HFFc6 (cell line): ENCODE measurements at regions not wholly inside any gene's neighbourhood (a gene's known extent, or its start where the extent isn't known, plus 50 kb on each side); places are given as distances from the start of the nearest gene placed in this dataset.

Experiments
- DNase-seq: peaks from one replicate; pipeline ENCODE4 v3.0.0-alpha.2; 2018
- H3K27ac Mint-ChIP-seq: 2 replicates; pipeline ENCODE4 v1.8.0; 2020; ENCODE audit warnings: mild to moderate bottlenecking, mixed read lengths
- H3K27me3 Mint-ChIP-seq: 2 replicates; pipeline ENCODE4 v1.8.0; 2021; ENCODE audit warnings: mild to moderate bottlenecking, moderate library complexity, mixed read lengths; ENCODE audit not compliant: insufficient read depth
- H3K36me3 Mint-ChIP-seq: 2 replicates; pipeline ENCODE4 v1.8.0; 2021; ENCODE audit warnings: low read depth, mixed read lengths
- H3K4me1 Mint-ChIP-seq: 2 replicates; pipeline ENCODE4 v1.8.0; 2020; ENCODE audit warnings: low read depth, mixed read lengths
- H3K4me3 Mint-ChIP-seq: 2 replicates; pipeline ENCODE4 v1.8.0; 2020; ENCODE audit warnings: mild to moderate bottlenecking, moderate library complexity, mixed read lengths
- H3K9me3 Mint-ChIP-seq: 2 replicates; pipeline ENCODE4 v1.8.0; 2020; ENCODE audit warnings: mild to moderate bottlenecking, mixed read lengths
- TF ChIP-seq, protein P1 (sequence below): fragments of 200-600 bp; sonication (generic); IDR thresholded peaks from 2 replicates; pipeline ENCODE4 v1.5.0; 2021; ENCODE audit warnings: antibody characterized with exemption, mild to moderate bottlenecking

DNA sequence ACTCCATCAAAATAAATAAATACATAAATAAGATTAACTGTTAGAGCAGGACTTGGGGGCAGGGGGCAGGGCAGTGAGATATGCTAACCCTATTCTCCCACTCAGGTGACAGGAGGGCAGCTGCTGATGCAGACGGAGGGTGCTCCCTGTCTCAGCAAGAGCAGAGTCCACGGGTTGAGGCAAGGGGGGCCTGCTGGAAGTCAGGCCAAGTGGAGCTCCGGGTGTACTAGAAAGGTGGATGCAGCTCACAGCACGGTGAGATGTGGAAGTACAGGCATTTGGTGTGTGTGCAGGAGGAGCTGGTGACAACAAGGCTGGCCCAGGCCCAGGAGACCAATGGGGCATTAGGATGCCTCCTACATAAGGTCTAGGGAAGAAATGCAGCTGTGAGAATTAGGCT lies 467.3 kb upstream of the B3GAT1 start:
- peaks cover 67% of the 10 kb centered on the region for H3K9me3 Mint-ChIP-seq
- no peak for DNase-seq
- H3K4me1 Mint-ChIP-seq, result no peaks in the 10 kb centered on the region
- no peak overlapping the region for H3K27ac Mint-ChIP-seq
- H3K36me3 Mint-ChIP-seq, result peaks cover 7% of the 10 kb centered on the region; the same call in 1 of the 2 replicates
- TF ChIP-seq, protein P1, sequence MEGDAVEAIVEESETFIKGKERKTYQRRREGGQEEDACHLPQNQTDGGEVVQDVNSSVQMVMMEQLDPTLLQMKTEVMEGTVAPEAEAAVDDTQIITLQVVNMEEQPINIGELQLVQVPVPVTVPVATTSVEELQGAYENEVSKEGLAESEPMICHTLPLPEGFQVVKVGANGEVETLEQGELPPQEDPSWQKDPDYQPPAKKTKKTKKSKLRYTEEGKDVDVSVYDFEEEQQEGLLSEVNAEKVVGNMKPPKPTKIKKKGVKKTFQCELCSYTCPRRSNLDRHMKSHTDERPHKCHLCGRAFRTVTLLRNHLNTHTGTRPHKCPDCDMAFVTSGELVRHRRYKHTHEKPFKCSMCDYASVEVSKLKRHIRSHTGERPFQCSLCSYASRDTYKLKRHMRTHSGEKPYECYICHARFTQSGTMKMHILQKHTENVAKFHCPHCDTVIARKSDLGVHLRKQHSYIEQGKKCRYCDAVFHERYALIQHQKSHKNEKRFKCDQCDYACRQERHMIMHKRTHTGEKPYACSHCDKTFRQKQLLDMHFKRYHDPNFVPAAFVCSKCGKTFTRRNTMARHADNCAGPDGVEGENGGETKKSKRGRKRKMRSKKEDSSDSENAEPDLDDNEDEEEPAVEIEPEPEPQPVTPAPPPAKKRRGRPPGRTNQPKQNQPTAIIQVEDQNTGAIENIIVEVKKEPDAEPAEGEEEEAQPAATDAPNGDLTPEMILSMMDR, result no peak
- H3K27me3 Mint-ChIP-seq, result peaks cover 2% of the 10 kb centered on the region; the same call in 1 of the 2 replicates
- no peak overlapping the region for H3K4me3 Mint-ChIP-seq

DNA sequence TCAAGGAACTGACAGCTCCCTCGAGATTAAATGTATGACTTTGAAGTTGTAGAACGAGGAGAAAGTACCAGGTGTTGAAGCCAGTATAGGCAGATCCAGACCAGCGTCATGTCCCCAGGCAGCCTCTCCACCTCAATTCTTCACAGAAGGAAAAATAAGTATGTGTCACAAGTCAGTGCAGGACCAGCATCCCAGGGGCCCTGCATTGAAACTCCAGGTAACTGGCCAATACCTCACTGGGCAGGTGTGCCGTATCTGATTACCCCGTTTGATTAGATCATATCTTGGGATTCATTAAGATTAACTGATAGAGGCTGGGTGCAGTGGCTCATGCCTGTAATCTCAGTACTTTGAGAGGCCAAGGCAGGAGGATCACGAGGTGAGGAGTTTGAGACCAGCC lies 466.7 kb upstream of the B3GAT1 start:
- H3K27ac Mint-ChIP-seq, result no peak overlapping the region
- TF ChIP-seq, protein P1, result no peak
- H3K27me3 Mint-ChIP-seq, result peaks cover 2% of the 10 kb centered on the region; the same call in 1 of the 2 replicates
- H3K4me1 Mint-ChIP-seq, result no peaks in the 10 kb centered on the region
- H3K9me3 Mint-ChIP-seq, result peaks cover 66% of the 10 kb centered on the region
- H3K36me3 Mint-ChIP-seq, result peaks cover 7% of the 10 kb centered on the region; the same call in 1 of the 2 replicates
- no peak for DNase-seq
- H3K4me3 Mint-ChIP-seq, result no peak overlapping the region

DNA sequence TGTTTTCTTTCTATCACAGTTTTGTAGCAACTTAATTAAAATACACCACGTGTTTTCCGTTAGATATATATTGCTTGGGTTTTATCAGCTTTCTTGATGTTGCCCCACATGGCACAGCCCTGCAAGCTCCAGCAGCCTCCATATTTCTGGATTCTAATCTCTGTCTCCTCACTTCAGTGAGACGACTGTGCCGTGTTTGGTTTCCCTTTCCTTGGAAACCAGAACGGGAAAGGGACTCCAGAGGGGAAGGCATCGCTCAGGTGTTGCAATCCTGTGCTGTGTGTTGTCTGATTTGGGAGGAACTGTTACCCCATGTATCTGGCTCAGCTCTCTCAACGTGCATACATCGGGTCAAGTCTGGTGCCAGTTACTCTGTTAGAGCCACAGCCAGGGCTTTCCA lies 464.2 kb upstream of the B3GAT1 start:
- H3K27ac Mint-ChIP-seq, result no peak overlapping the region
- H3K36me3 Mint-ChIP-seq, result peaks cover 7% of the 10 kb centered on the region; the same call in 1 of the 2 replicates
- peaks cover 67% of the 10 kb centered on the region for H3K9me3 Mint-ChIP-seq
- no peak for DNase-seq
- H3K4me3 Mint-ChIP-seq, result no peak overlapping the region
- H3K27me3 Mint-ChIP-seq, result no peaks in the 10 kb centered on the region
- no peaks in the 10 kb centered on the region for H3K4me1 Mint-ChIP-seq
- TF ChIP-seq, protein P1, result no peak

DNA sequence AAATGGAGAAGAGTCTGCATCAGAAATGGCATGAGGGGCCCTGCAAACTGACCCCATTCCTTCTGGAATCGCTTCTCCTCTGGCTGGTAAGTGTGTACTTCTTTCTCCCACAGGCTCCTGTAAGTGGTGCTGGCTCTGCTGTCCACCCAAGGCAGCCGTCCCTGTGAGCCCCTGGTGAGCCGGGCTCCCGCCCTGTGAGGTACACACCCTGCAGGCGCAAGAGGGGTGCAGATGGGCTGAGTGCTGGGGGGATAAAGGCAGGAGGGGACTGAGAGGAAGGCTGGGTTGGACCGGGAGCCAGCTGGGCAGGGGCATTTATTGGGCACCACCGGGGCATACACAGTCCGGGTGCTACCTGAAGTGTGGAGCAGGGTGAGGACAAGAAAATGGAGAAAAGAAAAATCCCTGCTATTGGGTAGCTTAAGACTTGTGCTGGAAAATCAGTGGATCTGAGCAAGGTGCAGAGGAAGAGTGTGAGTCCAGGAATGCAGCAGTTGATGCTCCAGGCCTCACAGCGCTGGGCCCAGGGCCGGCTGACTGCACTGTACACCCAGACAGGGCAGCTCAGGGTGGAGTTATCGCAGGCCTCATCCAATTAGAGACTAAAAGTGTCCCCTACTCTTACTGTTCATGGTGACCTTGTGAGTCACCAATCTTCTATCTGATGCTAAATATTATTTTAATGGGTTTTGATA lies 455.1 kb upstream of the B3GAT1 start:
- H3K4me1 Mint-ChIP-seq, result no peaks in the 10 kb centered on the region
- TF ChIP-seq, protein P1, result no peak
- peaks cover 34% of the 10 kb centered on the region for H3K9me3 Mint-ChIP-seq
- H3K27me3 Mint-ChIP-seq, result peaks cover 5% of the 10 kb centered on the region; the same call in 1 of the 2 replicates
- no peak for DNase-seq
- H3K27ac Mint-ChIP-seq, result no peak overlapping the region
- no peaks in the 10 kb centered on the region for H3K36me3 Mint-ChIP-seq
- no peak overlapping the region for H3K4me3 Mint-ChIP-seq

DNA sequence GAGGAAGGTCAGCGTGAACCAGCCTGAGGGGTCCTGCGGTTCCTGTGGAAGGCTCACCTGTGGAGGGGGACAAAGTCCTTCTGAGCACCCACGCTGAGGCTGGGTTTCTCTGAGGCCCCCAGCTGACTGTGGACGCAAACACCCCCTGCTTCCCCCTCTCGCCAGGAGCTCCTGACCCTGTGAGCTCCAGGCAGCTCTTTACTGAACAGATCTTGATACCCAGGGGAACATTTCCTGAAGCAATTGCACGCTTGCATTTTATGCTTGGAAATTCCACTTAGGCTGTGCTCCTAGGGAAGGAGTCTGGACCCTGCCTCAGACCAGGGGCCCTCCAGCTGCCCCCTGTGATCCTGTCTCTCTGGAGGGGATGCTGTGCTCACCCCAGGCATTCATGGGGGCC lies 454.2 kb upstream of the B3GAT1 start:
- Mint-ChIP-seq H3K36me3 (no peaks in the 10 kb centered on the region), H3K27me3 (peaks cover 5% of the 10 kb centered on the region; the same call in 1 of the 2 replicates), H3K4me1 (no peaks in the 10 kb centered on the region), H3K4me3 (no peak overlapping the region), H3K27ac (no peak overlapping the region), H3K9me3 (peaks cover 31% of the 10 kb centered on the region)
- TF ChIP-seq, protein P1, result no peak
- no peak for DNase-seq
